ENCODE measurements at regions not wholly inside any gene's neighbourhood (a gene's known extent, or its start where the extent isn't known, plus 50 kb on each side); places are given as distances from the start of the nearest gene placed in this dataset.

DNA sequence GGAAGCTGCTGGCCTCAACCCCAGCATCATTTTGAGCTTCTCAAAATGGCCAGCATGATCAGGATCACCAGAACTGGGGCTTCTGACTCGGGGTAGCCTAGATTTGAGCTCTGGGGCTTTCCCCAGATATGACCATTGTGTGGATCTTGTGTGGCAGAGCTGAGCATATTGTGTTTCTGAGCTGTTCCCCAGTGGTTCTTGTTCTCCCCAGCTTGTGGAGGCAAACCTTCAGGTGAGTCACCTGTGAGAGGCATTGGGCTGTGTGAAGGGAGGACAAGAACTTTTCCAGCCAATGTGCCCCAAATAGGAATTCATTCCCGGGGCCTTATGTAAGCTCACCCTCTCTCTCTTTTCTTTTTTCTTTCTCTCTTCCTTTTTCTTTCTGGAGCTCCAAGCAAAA is 80.7 kb upstream of the PITX1 start:
- no peak overlapping the region for H3K4me3 Mint-ChIP-seq
- no peaks in the 10 kb centered on the region for H3K36me3 Mint-ChIP-seq
- H3K4me1 Mint-ChIP-seq = peaks cover 0 to 3% (median 0%) of the 10 kb centered on the region in 3 donors
- DNase-seq = no peak
- H3K27me3 Mint-ChIP-seq = peaks cover 0 to 20% (median 4%) of the 10 kb centered on the region in 3 donors
- no peak for ATAC-seq (ENCODE audit: low read depth in 2 of 2)
- H3K27ac Mint-ChIP-seq = no peak overlapping the region
- H3K9me3 Mint-ChIP-seq = no peaks in the 10 kb centered on the region

DNA sequence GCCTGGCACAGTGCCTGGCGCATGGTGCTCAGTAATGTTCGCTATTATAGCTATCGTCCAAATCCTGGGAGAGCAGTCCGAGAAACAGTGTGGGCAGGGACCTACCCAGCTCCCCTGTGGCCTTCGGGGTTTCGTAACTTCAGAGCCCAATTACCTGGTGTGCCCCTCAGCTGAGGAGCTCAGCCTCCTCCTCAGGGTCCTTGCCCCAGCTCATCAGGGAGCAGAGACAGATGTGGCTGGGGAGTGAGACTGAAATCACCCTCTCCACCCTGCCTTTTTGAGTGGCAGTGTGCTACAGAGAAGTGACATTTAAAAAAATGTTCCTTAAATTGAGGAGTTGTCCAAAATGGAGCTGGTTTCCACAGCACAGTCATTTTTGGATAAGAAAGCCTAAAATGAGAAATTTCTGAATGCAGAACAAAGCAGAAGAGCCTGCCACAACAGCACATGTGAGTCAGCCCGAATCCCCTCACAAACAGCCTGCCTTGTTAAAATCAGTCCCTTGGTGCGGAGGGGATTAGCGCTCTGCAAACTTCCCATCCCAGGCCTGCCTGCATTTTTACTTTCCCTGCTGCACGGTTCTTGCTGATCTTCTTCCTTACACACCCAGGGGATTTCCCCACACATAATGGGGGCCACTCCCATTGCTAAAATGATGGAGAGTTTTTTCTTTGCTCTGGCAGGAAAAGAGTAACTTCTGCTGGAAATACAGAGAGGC is 78.1 kb upstream of the PITX1 start:
- H3K27ac Mint-ChIP-seq = peak overlapping the region in 1 of 6 donors; percentile 29
- no peaks in the 10 kb centered on the region for H3K9me3 Mint-ChIP-seq
- H3K36me3 Mint-ChIP-seq = no peaks in the 10 kb centered on the region
- H3K27me3 Mint-ChIP-seq = peaks cover 0 to 28% (median 22%) of the 10 kb centered on the region in 3 donors
- no peak overlapping the region for H3K4me3 Mint-ChIP-seq
- no peak for DNase-seq
- H3K4me1 Mint-ChIP-seq = peaks cover 0 to 3% (median 0%) of the 10 kb centered on the region in 3 donors
- ATAC-seq (ENCODE audit: low read depth in 2 of 2) = no peak

DNA sequence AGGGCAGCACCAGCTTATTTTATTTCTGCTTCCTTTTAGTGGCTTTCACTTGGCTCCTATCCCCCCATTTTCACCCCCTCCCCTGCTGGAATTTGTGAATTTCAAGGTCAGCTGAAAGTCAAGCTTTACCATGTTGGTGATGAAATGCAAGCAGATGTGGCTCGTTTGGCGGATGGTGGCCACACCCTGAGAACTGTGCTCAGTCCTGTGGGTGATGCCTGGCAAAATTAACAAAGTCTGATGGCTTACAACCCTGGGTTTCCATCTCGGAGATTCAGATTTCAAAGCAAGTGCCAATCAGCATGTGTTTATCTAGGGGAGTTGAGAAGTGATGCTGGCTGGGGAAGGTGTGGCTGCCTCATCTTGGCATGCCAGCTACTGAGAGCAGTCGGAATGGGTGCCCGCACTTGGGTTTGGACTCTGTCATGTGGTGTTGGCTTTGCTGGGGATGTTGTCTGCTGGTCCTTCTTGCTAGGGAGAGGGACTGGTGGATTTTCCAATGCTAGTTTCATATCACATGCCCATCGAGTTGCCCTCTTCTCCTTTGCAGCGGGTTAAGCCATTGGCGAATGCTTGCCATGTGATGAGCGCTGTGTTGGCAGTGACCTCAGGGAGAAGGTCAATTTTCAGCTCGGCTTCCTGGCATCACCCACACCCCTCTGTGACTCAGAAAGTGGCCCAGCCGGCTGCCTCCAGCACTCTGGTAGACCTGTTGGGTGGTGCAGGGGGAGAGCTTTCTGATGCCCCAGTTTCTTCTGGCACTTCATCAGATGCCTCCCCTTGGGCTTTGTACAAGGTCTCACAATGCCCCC is 77.0 kb upstream of the PITX1 start:
- Mint-ChIP-seq H3K27me3 (peaks cover 6 to 30% (median 30%) of the 10 kb centered on the region in 3 donors), H3K4me3 (no peak overlapping the region), H3K9me3 (no peaks in the 10 kb centered on the region), H3K27ac (no peak overlapping the region), H3K36me3 (no peaks in the 10 kb centered on the region), H3K4me1 (peaks cover 0 to 3% (median 0%) of the 10 kb centered on the region in 3 donors)
- ATAC-seq (ENCODE audit: low read depth in 2 of 2) = no peak
- DNase-seq = no peak

DNA sequence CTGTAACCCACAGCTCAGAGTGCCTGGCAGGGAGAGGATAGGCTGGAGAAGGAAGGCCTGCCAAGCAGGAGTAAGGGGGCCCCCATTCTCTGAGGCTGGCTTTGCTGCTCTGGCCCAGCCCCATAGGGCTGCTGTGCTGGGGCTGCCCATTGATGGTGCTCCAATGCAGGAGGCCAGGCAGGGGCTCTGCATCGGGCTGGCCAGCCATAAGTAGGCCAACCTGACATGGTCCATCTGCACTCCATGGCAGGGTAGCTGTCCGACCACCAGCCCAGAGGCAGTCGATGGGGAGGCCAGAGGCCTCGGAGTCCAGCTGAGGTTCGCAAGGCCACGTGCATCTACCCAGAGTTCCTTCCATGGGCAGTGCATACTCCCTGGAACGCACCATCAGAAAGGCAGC is 75.0 kb upstream of the PITX1 start:
- Mint-ChIP-seq H3K4me1 (peaks cover 0 to 3% (median 0%) of the 10 kb centered on the region in 3 donors), H3K27ac (no peak overlapping the region), H3K36me3 (no peaks in the 10 kb centered on the region), H3K4me3 (no peak overlapping the region), H3K9me3 (peaks cover 0 to 3% (median 0%) of the 10 kb centered on the region in 7 donors), H3K27me3 (peaks cover 18 to 42% (median 40%) of the 10 kb centered on the region in 3 donors)
- DNase-seq (no peak), ATAC-seq (ENCODE audit: low read depth in 2 of 2) (no peak)

DNA sequence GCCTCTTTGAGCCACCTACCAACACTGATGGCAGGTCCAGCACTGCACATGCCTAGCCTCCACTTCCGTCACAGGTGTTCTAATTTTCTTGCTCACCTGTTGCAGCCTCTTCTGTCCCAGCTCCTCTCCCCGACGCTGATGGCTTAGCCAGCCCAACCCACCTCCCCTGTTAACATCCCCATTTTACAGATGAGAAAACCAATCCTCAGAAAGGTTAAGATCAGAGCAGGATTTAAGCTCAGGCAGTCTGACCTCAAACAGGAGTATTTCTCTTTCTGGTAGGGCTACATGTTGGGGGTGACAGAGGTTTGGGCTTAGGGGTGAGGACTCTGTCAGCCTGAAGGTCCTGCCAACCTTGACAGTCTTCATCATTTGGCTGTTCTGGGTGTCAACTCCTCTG is 74.5 kb upstream of the PITX1 start:
- ATAC-seq (ENCODE audit: low read depth in 2 of 2) (no peak), DNase-seq (no peak)
- Mint-ChIP-seq H3K36me3 (no peaks in the 10 kb centered on the region), H3K4me3 (no peak overlapping the region), H3K4me1 (peaks cover 0 to 3% (median 0%) of the 10 kb centered on the region in 3 donors), H3K27ac (peak overlapping the region in 1 of 6 donors; percentile 82), H3K9me3 (peaks cover 0 to 3% (median 0%) of the 10 kb centered on the region in 7 donors), H3K27me3 (peaks cover 18 to 42% (median 40%) of the 10 kb centered on the region in 3 donors)

DNA sequence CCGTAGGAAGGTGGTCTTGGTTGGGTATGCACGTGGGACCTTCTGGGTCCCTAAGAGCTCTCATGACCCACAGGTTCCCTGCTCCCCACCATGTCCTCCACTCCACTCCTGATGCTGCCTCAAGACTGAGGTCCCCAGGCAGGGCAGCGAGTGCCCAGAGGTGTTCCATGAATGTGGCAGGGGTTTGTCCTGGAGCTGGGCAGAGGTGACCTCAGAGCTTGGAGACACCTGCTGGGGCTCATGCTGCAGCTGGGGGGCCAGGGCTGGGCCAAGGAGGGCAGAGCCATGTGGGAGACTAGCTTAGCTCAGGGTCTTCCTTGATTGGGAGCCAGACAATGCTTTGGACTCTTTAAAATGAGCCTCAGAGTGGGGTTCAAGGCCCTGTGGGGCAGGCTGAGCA is 74.0 kb upstream of the PITX1 start:
- Mint-ChIP-seq H3K9me3 (peaks cover 0 to 3% (median 0%) of the 10 kb centered on the region in 7 donors), H3K27ac (no peak overlapping the region), H3K4me3 (no peak overlapping the region), H3K4me1 (peaks cover 0 to 3% (median 0%) of the 10 kb centered on the region in 3 donors), H3K27me3 (peaks cover 18 to 42% (median 40%) of the 10 kb centered on the region in 3 donors), H3K36me3 (no peaks in the 10 kb centered on the region)
- ATAC-seq (ENCODE audit: low read depth in 2 of 2) (no peak), DNase-seq (no peak)

DNA sequence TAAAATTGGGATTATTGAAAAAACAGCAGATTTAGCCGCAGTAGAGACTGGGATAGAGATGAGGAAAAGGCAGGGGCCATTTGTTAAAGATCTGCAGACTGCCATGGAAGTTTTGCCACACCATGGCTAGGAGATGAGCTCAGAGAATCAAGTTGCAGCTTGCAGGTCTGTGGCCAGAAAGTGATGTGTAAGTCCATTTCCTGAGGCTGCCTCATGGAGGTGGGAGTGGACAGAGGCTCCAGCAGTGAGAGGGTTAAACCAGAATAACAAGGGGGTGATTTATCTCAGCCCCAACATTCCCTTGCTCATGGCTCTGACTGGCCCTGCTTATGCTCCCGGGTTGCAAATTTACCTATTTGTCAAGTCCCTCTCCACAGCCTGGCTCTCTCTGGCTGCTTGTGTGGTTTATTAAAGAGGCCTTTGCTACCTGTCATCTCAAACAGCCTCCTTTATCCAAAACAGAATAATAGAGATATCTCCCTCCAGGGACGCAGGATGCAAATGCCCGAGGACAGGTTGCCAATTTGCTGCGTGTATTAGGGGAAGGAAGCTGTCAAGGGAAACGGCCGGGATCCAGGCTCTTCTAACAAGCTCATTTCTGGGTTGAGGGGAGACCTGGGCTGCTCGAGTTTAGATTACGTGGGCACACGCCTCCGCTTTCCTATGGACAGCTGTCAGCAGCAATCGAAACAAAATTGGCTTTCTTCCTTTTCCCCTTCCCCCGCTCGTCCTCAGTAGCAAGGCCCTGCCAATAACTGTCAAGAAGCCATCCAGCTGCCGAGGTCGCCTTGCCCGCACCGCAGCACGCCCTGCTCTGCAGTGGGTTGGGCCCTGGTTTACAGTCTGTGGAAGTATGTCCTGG is 72.8 kb upstream of the PITX1 start:
- peak overlapping the region in 1 of 6 donors; percentile 54 for H3K27ac Mint-ChIP-seq
- H3K4me3 Mint-ChIP-seq = no peak overlapping the region
- H3K36me3 Mint-ChIP-seq = no peaks in the 10 kb centered on the region
- ATAC-seq (ENCODE audit: low read depth in 2 of 2) (no peak), DNase-seq (no peak)
- peaks cover 18 to 42% (median 34%) of the 10 kb centered on the region in 3 donors for H3K27me3 Mint-ChIP-seq
- H3K4me1 Mint-ChIP-seq = no peaks in the 10 kb centered on the region
- peaks cover 0 to 3% (median 0%) of the 10 kb centered on the region in 7 donors for H3K9me3 Mint-ChIP-seq

DNA sequence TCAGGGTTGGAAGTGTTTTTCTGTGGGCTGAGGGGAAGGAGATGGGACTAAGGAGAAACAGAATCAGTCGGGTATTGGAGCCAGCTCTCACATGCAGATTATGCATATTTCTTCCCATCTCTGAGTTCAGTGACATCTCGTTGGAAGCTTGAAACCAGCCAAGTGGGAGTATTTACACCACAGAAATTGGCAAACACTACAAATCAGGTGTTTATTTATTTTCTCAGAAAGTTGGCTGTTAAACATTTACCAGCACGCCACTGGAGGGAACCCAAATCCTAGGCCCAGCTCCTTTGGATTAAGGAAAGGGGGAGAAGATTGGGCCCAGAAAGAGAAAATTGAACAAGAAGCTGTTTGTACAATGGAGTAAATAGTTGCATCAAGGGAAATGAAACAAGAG is 72.1 kb upstream of the PITX1 start:
- H3K4me1 Mint-ChIP-seq = no peaks in the 10 kb centered on the region
- no peaks in the 10 kb centered on the region for H3K36me3 Mint-ChIP-seq
- DNase-seq = no peak
- H3K27me3 Mint-ChIP-seq = peaks cover 18 to 42% (median 32%) of the 10 kb centered on the region in 3 donors
- H3K27ac Mint-ChIP-seq = peak overlapping the region in 1 of 6 donors; percentile 48
- peaks cover 0 to 3% (median 0%) of the 10 kb centered on the region in 7 donors for H3K9me3 Mint-ChIP-seq
- no peak for ATAC-seq (ENCODE audit: low read depth in 2 of 2)
- no peak overlapping the region for H3K4me3 Mint-ChIP-seq

DNA sequence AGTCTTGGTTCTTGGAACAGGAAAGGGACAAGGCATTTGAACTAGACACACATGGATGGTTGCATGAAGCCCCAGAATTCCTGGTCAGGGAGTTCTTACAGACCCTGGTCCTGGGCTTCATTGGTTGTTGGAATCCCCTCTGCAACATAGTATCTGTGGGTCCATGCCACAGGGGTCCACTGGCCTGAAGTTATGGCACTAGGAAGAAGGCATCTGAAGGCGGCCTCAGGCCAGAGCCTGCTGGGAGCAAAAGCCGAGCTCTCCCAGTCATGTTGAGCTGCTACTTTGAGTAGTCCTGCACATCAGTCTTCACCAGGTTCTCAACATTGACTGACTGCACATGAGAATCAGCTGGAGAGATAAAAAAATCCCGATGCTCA is 71.1 kb upstream of the PITX1 start:
- no peaks in the 10 kb centered on the region for H3K4me1 Mint-ChIP-seq
- H3K36me3 Mint-ChIP-seq = no peaks in the 10 kb centered on the region
- no peak overlapping the region for H3K27ac Mint-ChIP-seq
- H3K4me3 Mint-ChIP-seq = no peak overlapping the region
- ATAC-seq (ENCODE audit: low read depth in 2 of 2) = no peak
- H3K9me3 Mint-ChIP-seq = peaks cover 0 to 3% (median 0%) of the 10 kb centered on the region in 7 donors
- no peak for DNase-seq
- H3K27me3 Mint-ChIP-seq = peaks cover 18 to 41% (median 23%) of the 10 kb centered on the region in 3 donors

DNA sequence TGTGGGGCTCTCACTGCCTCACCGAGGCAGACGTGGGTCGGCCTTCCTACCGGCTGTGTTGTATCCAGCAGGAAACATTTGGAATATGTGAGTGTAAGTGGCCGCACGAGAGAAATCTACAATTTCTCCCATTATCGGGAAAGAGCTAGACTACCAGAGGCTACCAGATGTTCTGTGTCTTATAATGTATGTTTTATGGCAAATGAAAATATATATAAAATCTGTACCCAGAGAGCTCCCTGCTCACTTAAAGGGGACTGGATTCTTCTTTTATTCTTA is 69.5 kb upstream of the PITX1 start:
- H3K4me3 Mint-ChIP-seq = no peak overlapping the region
- H3K9me3 Mint-ChIP-seq = peaks cover 0 to 3% (median 0%) of the 10 kb centered on the region in 7 donors
- H3K4me1 Mint-ChIP-seq = no peaks in the 10 kb centered on the region
- no peak for ATAC-seq (ENCODE audit: low read depth in 2 of 2)
- H3K27ac Mint-ChIP-seq = no peak overlapping the region
- H3K27me3 Mint-ChIP-seq = peaks cover 18 to 32% (median 18%) of the 10 kb centered on the region in 3 donors
- no peak for DNase-seq
- no peaks in the 10 kb centered on the region for H3K36me3 Mint-ChIP-seq

DNA sequence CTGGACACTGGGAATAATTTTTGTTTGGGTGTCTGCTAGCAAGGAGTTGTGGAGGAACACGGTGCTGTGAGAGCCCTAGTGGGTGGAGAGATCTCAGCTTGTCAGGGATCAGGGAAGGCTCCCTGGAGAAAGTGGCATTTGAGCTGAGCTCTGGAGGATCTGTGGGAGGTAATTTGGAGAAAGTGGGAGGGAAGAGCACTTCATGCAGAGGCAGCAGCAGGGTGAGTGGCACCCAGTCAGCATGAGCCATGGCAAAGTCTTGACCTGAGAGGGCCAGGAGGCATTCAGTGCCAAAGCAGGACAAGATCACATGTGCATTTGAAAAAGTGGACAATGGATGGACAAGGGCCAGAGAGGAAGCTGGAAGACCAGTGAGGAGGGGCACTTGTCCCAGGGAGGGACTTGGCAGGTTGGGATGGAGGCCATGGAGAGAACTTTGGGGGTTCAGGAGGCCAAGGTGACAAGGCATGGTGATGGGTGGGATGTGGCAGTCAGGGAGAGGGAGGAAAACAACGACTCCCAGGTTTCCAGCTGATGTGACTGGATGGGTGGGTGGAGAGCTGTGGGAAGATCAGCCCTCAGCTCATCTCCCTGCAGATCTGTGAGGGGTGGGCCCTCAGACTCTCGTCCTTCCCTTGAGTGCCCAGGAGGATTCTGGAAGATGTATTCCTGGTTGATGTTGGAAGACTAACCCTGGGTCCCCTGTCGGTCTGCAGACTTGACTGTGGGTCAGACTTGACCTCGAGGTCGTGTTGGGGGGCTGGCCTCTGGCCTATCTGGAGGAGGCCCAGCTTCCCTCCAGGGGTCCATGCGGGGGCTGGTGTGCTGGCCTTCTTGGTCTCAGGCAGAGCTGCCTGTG is 68.9 kb upstream of the PITX1 start:
- no peak for DNase-seq

DNA sequence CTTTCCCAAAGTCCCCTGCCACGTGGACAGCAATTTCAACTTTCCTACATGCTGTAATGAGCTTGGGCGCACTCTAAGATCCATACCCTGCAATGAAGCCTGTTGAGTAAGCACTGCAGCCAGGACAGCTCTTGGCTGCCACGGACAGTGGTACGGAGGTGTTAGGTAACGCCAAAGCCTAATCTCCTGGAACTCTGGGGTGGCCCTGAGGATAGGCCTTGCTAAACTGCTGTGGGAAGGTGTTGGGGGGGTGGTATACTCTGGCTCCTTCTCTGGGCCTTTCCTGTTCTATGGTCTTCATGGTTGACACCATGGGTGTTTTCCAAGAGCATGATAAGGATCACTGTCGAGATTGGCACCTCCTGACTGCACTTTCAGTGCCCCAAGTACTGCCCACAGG is 66.4 kb upstream of the PITX1 start:
- peaks cover 0 to under 1% (median 0%) of the 10 kb centered on the region in 3 donors for H3K4me1 Mint-ChIP-seq
- H3K36me3 Mint-ChIP-seq = peaks cover 3 to 4% of the 10 kb centered on the region in 2 donors
- no peak overlapping the region for H3K27ac Mint-ChIP-seq
- H3K4me3 Mint-ChIP-seq = no peak overlapping the region
- ATAC-seq (ENCODE audit: low read depth in 2 of 2) (no peak), DNase-seq (no peak)
- peaks cover 0 to 5% (median 0%) of the 10 kb centered on the region in 7 donors for H3K9me3 Mint-ChIP-seq
- peaks cover 16 to 31% (median 24%) of the 10 kb centered on the region in 3 donors for H3K27me3 Mint-ChIP-seq

More for the DNA sequence above, 68.9 kb upstream of the PITX1 start:
- Mint-ChIP-seq H3K27me3 (peaks cover 18 to 26% (median 18%) of the 10 kb centered on the region in 3 donors), H3K9me3 (peaks cover 0 to 3% (median 0%) of the 10 kb centered on the region in 7 donors), H3K36me3 (no peaks in the 10 kb centered on the region), H3K4me1 (no peaks in the 10 kb centered on the region), H3K4me3 (no peak overlapping the region), H3K27ac (no peak overlapping the region)
- no peak for ATAC-seq (ENCODE audit: low read depth in 2 of 2)

Measured in naive B cell (primary cell).